ENCODE measurements at regions not wholly inside any gene's neighbourhood (a gene's known extent, or its start where the extent isn't known, plus 50 kb on each side); places are given as distances from the start of the nearest gene placed in this dataset.
A peak's percentile ranks its signal among the peaks of the same experiment; 100 is the strongest.

GRCh38 chr4:110778521-110778920, 155.6 kb upstream of the PITX2 start:
- DNase-seq (ENCODE audit: low read depth): peak; percentile 32

DNA sequence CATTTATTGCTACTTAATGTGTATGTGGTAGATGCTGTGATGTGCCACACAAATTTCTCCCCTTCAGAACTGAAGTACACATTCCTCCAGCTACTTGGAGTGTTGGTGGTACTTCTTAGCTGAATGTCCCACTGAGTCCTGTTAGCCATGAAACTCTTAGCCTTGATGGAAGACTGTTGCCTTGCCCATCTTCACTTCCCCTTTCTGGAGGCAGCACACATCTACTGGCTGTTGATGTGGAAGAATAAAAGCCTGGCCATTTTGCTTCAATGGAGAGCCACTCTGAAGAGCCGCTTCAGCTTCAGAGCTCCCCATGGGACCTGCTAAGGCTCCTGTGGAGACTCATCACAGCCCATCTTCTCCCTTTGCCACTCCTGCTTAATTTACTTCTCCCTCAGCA, 157.7 kb upstream of the PITX2 start:
- DNase-seq (ENCODE audit: low read depth): no peak

DNA sequence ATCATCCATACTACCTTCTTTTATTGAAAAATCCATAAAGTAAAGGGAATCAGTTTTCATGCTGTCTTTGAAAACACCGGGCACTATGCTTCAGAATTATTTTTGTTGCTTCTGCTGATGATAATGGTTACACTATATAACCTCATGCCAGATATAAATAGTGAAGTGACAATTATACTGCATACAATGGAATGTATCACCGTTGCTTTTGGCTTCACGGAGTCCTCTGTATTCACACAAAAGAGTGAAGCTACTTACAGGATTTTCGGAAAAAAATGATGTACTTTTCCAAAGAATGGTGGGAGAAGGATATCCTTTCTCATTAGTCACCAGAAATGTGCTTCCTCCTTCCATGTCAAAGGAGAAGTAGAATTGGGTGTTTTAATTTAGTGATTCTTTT, 159.1 kb upstream of the PITX2 start:
- DNase-seq (ENCODE audit: low read depth): no peak

GRCh38 chr4:110787109-110787508, 164.2 kb upstream of the PITX2 start:
- DNase-seq (ENCODE audit: low read depth): peak; percentile 70

DNA sequence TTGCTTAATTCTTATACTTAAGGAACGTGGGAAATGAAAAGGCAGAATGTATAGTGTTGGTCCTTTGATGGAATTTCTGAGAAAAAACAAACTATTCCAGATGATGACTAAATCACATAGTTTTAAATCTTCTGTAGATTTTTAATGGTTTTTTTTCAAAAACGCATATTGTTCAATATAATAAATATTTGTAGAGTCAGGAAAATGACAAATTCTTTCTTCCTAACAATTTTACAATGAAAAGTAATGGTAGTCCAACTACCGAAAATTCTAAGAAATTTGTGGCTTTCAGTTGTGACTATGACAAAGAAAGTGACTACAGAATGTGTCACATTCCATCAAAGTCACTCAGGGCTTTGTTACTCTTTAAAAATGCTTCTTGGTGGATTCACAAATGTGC, 164.8 kb upstream of the PITX2 start:
- DNase-seq (ENCODE audit: low read depth): peak; percentile 44

GRCh38 chr4:110788302-110788701, 165.4 kb upstream of the PITX2 start:
- no peak for DNase-seq (ENCODE audit: low read depth)

- no peak for DNase-seq (ENCODE audit: low read depth)
Observed at GRCh38 chr4:110792036-110792435, 169.2 kb upstream of the PITX2 start.

GRCh38 chr4:110793381-110793801, 170.5 kb upstream of the PITX2 start:
- peak; percentile 39 for DNase-seq (ENCODE audit: low read depth)

- no peak for DNase-seq (ENCODE audit: low read depth)
Observed at GRCh38 chr4:110793890-110794554, 171.1 kb upstream of the PITX2 start.

GRCh38 chr4:110795971-110796370, 173.1 kb upstream of the PITX2 start:
- no peak for DNase-seq (ENCODE audit: low read depth)

GRCh38 chr4:110797486-110797885, 174.6 kb upstream of the PITX2 start:
- no peak for DNase-seq (ENCODE audit: low read depth)

DNA sequence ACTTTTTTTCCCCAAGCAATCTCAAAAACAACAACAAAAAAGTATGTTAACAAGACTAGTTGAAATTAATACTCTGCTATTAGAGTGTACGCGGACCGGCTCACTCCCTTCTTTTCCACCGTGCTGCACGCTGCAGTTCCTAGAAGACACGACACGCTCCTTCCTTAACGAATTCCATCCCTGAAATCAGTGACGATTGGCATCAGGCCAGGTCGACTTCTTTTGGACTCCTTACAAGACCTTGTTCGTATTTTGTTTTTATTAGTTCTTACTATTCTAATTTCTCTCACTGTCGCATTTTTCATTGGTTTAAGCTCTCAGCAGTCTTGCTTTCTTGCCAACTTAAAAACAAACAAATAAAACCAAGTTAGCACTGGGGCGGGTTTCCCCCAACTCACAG, 175.8 kb upstream of the PITX2 start:
- DNase-seq (ENCODE audit: low read depth): no peak

DNA sequence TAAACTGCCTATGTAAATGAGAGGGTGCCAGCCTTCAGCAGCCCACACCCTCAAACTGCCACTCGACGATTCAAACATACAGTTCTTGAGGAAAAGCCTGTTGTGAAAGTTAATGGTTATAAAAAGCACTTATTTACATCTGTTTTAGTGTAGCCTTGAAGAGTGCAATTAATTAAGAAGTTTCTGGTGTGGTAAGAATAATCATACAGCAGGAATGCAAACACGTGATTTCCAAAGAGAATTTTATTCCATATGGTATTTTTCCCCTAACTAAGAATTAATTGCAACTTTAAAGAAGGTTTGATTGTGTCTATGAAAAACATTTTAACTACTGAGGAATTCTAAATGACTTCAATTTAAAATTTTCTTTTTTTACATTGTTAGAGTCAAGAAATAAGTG, 176.3 kb upstream of the PITX2 start:
- DNase-seq (ENCODE audit: low read depth): no peak

- no peak for DNase-seq (ENCODE audit: low read depth)
Observed at GRCh38 chr4:110801591-110801990, 178.7 kb upstream of the PITX2 start.

DNA sequence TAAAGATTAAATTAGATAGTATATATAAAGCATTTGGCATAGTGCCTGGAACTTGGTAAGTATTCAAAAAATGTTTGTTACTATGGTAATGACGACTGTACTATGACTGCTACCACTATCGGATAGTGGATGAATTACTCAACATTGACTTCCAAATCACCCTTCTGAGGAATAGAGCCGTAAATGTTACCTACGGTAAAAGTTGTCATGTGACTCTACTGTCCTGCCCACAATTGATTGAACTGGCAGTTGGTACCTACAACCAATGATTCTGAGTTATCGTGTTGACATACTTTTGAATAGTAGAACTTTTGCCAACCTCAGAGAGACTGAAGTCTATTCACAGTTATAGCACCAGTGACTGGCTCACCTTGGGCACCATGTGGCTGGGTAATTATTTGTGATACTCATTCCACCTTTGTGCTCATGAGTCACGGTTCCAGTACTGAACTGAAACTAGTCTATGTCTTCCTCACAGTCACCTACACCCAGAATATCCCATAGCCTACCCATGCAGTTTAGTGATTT, 185.5 kb upstream of the PITX2 start:
- peak; percentile 40 for DNase-seq (ENCODE audit: low read depth)

DNA sequence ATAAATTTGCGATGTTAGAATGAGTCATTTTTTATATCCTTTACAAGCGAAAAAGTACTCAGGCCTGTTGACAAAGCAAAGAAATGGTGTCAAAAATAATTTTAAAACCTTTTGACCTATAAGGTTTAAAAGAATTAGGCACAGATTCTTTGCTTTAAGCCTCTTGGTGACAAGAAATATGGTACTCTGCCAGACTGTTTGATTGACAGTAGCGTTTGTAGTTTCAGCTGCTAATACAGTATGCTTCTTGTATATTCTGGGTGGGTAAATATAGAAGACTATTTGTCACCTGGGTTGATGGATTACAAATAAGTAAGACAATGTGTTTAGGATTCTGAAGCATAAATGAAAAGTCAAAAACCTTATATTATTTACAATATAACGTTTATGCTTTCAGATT, 193.1 kb upstream of the PITX2 start:
- DNase-seq (ENCODE audit: low read depth): peak; percentile 16

GRCh38 chr4:110816367-110816766, 193.5 kb upstream of the PITX2 start:
- no peak for DNase-seq (ENCODE audit: low read depth)

DNA sequence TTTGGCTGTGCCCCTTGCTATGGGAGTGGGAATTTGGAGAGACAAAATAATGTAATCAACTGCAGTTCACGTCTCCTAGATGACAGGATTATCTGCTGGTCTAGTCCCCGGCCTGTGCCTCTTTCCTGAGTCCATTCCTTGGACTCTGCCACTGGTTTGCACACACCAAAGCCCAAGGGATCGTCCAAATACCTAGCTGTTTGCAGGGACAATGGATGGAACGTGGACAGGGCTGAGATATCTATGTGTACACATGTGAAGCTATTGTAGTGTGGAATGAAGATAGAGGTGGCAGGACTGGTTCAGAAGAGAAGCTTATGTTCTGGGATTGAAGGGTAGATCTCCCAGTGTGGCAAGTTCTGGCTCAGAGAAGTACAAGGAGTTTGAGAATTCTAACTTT, 198.3 kb upstream of the PITX2 start:
- DNase-seq (ENCODE audit: low read depth): no peak

- DNase-seq (ENCODE audit: low read depth): peak; percentile 63
Observed at GRCh38 chr4:110823251-110823650, 200.4 kb upstream of the PITX2 start.

GRCh38 chr4:110824344-110824743, 201.5 kb upstream of the PITX2 start:
- DNase-seq (ENCODE audit: low read depth): no peak

DNA sequence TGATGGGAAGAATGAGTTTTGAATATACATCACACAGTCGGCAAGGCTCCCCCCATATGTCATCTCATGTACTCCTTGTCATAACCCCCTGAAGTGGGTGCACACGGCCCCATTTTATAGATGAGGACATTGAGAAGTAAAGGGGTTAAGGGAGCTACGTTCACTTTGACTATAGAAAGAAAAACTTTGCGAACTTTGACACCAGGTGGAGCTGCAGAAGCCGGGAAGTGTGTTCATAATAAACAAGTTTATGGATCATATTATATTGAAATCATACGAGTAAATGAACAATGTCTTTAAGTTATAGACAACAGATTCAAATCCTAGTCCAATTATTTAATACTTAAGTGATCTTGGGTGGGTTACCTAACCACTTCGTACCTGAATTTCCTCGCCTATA, 203.8 kb upstream of the PITX2 start:
- DNase-seq (ENCODE audit: low read depth): no peak

GRCh38 chr4:110830461-110830860, 207.6 kb upstream of the PITX2 start:
- no peak for DNase-seq (ENCODE audit: low read depth)

DNA sequence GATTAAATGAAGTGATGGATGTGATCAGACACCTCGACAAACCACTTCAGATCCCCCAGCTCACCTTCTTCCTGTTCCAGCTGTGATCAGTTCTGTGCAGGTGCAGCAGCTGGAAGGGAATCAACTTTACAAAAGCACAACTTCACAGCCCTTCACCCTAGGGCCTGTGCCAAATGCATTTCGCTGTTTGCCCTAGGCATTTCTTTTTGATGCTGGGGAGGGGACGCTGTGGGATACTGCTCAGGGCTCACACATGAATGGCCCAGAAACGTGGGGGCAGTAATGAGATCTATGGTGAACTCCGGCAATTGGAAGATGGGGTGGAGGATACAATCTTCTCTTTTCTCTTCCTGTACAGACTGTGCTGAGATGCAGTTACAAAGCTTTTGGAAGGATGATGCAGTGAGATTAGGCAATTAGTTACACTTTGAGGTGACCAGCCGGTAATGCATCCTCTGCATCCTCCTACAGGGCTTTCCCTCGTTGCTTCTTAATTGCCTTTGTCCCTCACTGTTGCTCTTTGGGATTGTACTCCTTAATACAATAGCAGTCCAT, 215.1 kb upstream of the PITX2 start:
- DNase-seq (ENCODE audit: low read depth): no peak

GRCh38 chr4:110840221-110840654, 217.4 kb upstream of the PITX2 start:
- peak; percentile 21 for DNase-seq (ENCODE audit: low read depth)

All from M059J (cell line).